IMR-90 (cell line): ENCODE measurements at regions not wholly inside any gene's neighbourhood (a gene's known extent, or its start where the extent isn't known, plus 50 kb on each side); places are given as distances from the start of the nearest gene placed in this dataset.
A peak's percentile ranks its signal among the peaks of the same experiment; 100 is the strongest.

Experiments
- ATAC-seq: fragments of 200-7000 bp; cut with Tn5 transposase; 2 replicates; pipeline ENCODE4 v1.9.1; 2020; ENCODE audit warnings: low read depth, mild to moderate bottlenecking, moderate library complexity
- BruUV-seq: library from RNA; stranded (reverse); fragments of 400-500 nt; replicated peaks from 2 replicates; lab custom pipeline; 2021; lab: Mats Ljungman, UMichigan
- CTCF ChIA-PET: fragments of 300-600 bp; formaldehyde crosslinking; extraction: SDS; loops from one replicate; lab custom pipeline; 2021; ENCODE audit warnings: antibody characterized with exemption; lab: Yijun Ruan, JAX
- POLR2A ChIA-PET: fragments of 300-600 bp; sonication (Branson Sonifier 250); formaldehyde crosslinking; loops from one replicate; lab custom pipeline; 2022; ENCODE audit warnings: antibody characterized with exemption; ENCODE audit not compliant: unreplicated experiment; lab: Charles Lee
- DNase-seq: peaks from one replicate; pipeline ENCODE4 v3.0.0; 2013
- H2AFZ ChIP-seq: replicated peaks from 2 replicates; pipeline ENCODE3; 2013; ENCODE audit warnings: low read length, mild to moderate bottlenecking; ENCODE audit not compliant: poor library complexity
- H2AK5ac ChIP-seq: 2 replicates; pipeline ENCODE4 v1.6.1; 2013; ENCODE audit warnings: low read depth, low read length, inconsistent platforms
- H2AK9ac ChIP-seq: replicated peaks from 2 replicates; pipeline ENCODE3; 2013; ENCODE audit warnings: mild to moderate bottlenecking, low read depth, low read length, moderate library complexity; ENCODE audit not compliant: poor library complexity
- H2BK120ac ChIP-seq: 2 replicates; pipeline ENCODE4 v1.6.1; 2013; ENCODE audit warnings: low read depth, low read length, inconsistent platforms
- H2BK15ac ChIP-seq: 3 replicates; pipeline ENCODE4 v1.6.1; 2013; ENCODE audit warnings: low read depth, low read length, inconsistent platforms
- H2BK20ac ChIP-seq: 2 replicates; pipeline ENCODE4 v1.6.1; 2013; ENCODE audit warnings: low read depth, mild to moderate bottlenecking, inconsistent platforms, low read length, moderate library complexity
- H2BK5ac ChIP-seq: 2 replicates; pipeline ENCODE4 v1.6.1; 2013; ENCODE audit warnings: mild to moderate bottlenecking, low read depth, low read length, inconsistent platforms; ENCODE audit not compliant: poor library complexity, severe bottlenecking
- H3K14ac ChIP-seq: replicated peaks from 2 replicates; pipeline ENCODE4 v1.6.1; 2013; ENCODE audit warnings: low read depth, low read length, inconsistent platforms
- H3K18ac ChIP-seq: 2 replicates; pipeline ENCODE4 v1.6.1; 2013; ENCODE audit warnings: low read depth, low read length, control low read depth
- H3K23ac ChIP-seq: 2 replicates; pipeline ENCODE4 v1.6.1; 2013; ENCODE audit warnings: low read depth, low read length, inconsistent platforms
- H3K27ac ChIP-seq: 2 replicates; pipeline ENCODE4 v1.5.1; 2013; ENCODE audit warnings: mild to moderate bottlenecking, control low read depth, low read length; ENCODE audit not compliant: insufficient read depth
- H3K27me3 ChIP-seq: 2 replicates; pipeline ENCODE4 v1.6.1; 2013; ENCODE audit warnings: low read length; ENCODE audit not compliant: control insufficient read depth, insufficient read depth
- H3K36me3 ChIP-seq: 2 replicates; pipeline ENCODE4 v1.6.1; 2013; ENCODE audit warnings: low read length, mixed read lengths; ENCODE audit not compliant: control insufficient read depth, insufficient read depth
- H3K4ac ChIP-seq: 2 replicates; pipeline ENCODE4 v1.6.1; 2013; ENCODE audit warnings: low read depth, low read length, inconsistent platforms
- H3K4me1 ChIP-seq: 2 replicates; pipeline ENCODE4 v1.6.1; 2013; ENCODE audit warnings: low read length, mixed read lengths; ENCODE audit not compliant: control insufficient read depth, insufficient read depth
- H3K4me2 ChIP-seq: 2 replicates; pipeline ENCODE4 v1.6.1; 2013; ENCODE audit warnings: low read depth, mild to moderate bottlenecking, control low read depth, low read length, moderate library complexity
- H3K4me3 ChIP-seq: 2 replicates; pipeline ENCODE4 v1.5.1; 2013; ENCODE audit warnings: low read depth, mild to moderate bottlenecking, control low read depth, low read length, moderate library complexity; ENCODE audit not compliant: insufficient read depth
- H3K56ac ChIP-seq: 2 replicates; pipeline ENCODE4 v1.6.1; 2013; ENCODE audit warnings: low read length, inconsistent platforms; ENCODE audit not compliant: insufficient read depth; ENCODE audit errors: extremely low read depth
- H3K79me1 ChIP-seq, 2 experiments: 2 replicates each; pipeline ENCODE4 v1.6.1; 2013; ENCODE audit warnings: low read length in 2 of 2, inconsistent platforms in 1 of 2, low read depth in 1 of 2
- H3K9ac ChIP-seq: 2 replicates; pipeline ENCODE4 v1.6.1; 2013; ENCODE audit warnings: low read depth, low read length, control low read depth
- H3K9me1 ChIP-seq: 2 replicates; pipeline ENCODE4 v1.6.1; 2013; ENCODE audit warnings: low read length, inconsistent platforms; ENCODE audit not compliant: insufficient read depth
- H3K9me3 ChIP-seq: 2 replicates; pipeline ENCODE4 v1.6.1; 2013; ENCODE audit warnings: low read length; ENCODE audit not compliant: control insufficient read depth, insufficient read depth
- H4K20me1 ChIP-seq: 2 replicates; pipeline ENCODE4 v1.6.1; 2013; ENCODE audit warnings: low read length, inconsistent platforms; ENCODE audit not compliant: insufficient read depth
- H4K5ac ChIP-seq: 2 replicates; pipeline ENCODE4 v1.6.1; 2013; ENCODE audit warnings: mild to moderate bottlenecking, low read depth, low read length, control low read depth
- H4K8ac ChIP-seq, 2 experiments: 2 replicates each; pipeline ENCODE4 v1.6.1; 2013; ENCODE audit warnings: low read depth in 2 of 2, low read length in 2 of 2, control low read depth in 1 of 2, inconsistent platforms in 1 of 2
- H4K91ac ChIP-seq: 2 replicates; pipeline ENCODE4 v1.6.1; 2013; ENCODE audit warnings: low read depth, low read length, inconsistent platforms; ENCODE audit not compliant: insufficient read depth
- BHLHE40 ChIP-seq: fragments of 150-350 bp; IDR thresholded peaks from 2 replicates; pipeline ENCODE4 v1.6.1; 2016; ENCODE audit warnings: mild to moderate bottlenecking, low read depth, low read length
- CHD1 ChIP-seq: IDR thresholded peaks from 2 replicates; pipeline ENCODE4 v1.6.1; 2012; ENCODE audit warnings: low read depth, low read length, improper control_type of control experiment
- CTCF ChIP-seq: conservative IDR thresholded peaks from 2 replicates; pipeline ENCODE4 v1.5.1; 2012; ENCODE audit warnings: mild to moderate bottlenecking, low read depth, low read length, improper control_type of control experiment
- FOS ChIP-seq: fragments of 150-350 bp; IDR thresholded peaks from 2 replicates; pipeline ENCODE4 v1.6.1; 2016; ENCODE audit warnings: low read depth, low read length
- POLR2A ChIP-seq: IDR thresholded peaks from 2 replicates; pipeline ENCODE4 v1.6.1; 2012; ENCODE audit warnings: mild to moderate bottlenecking, low read depth, low read length
- RCOR1 ChIP-seq: IDR thresholded peaks from 2 replicates; pipeline ENCODE4 v1.6.1; 2012; ENCODE audit warnings: mild to moderate bottlenecking, low read length, improper control_type of control experiment; ENCODE audit not compliant: insufficient replicate concordance
- WGBS, 2 experiments: methylation state at CpG; one replicate each; pipeline versions ENCODE4 v1.1.5 to v1.1.7; 2013; ENCODE audit warnings: missing lambda C conversion rate in 2 of 2; ENCODE audit not compliant: insufficient read length in 1 of 2; ENCODE audit errors: extremely low coverage in 2 of 2; 5-methylcytosine and 5-hydroxymethylcytosine counted together
- dilution Hi-C: fragments of 300-500 bp; cut with HindIII; formaldehyde crosslinking; loops from one replicate; pipeline ENCODE4 v1.14.3; 2018; ENCODE audit warnings: low sequenced_read_pairs; ENCODE audit not compliant: unreplicated experiment
- in situ Hi-C: fragments of 300-500 bp; cut with MboI; formaldehyde crosslinking; loops from 3 replicates; pipeline ENCODE4 v1.14.3; 2019; ENCODE audit warnings: low sequenced_read_pairs, inconsistent platforms, mixed read lengths
- intact Hi-C: fragments of 100-400 bp; cut with micrococcal nuclease; formaldehyde crosslinking; loops from 2 replicates; pipeline ENCODE4 v1.10.0; 2022

DNA sequence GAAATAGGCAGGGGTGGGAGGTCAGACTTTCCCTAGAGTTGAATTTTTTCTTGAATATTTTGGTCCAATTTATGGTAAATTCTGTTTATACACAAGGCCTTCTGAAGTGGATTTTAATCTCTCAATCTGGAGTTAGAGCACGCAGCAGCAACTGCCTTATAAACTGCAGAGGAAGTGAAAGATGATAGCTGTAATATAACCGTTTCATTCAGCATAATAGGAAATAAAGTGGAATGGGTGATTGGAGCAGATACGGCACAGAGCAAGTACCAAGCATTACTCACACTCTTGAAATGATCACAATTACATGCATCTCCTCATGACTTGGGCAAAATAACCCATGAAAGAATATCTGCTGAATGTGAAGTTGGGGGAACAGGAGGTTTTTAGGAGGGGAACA, 106.8 kb downstream of the ARRDC4 start:
- intact Hi-C loops: no loop called here
- H3K9ac ChIP-seq: no peak overlapping the region
- peaks cover 10% of the 10 kb centered on the region for H3K9me3 ChIP-seq
- ATAC-seq: peak; percentile 32; the same call in 1 of the 2 replicates
- no peak overlapping the region for H3K56ac ChIP-seq
- DNase-seq: peak; percentile 4
- in situ Hi-C loops: no loop called here
- H4K5ac ChIP-seq: no peak overlapping the region
- no peaks in the 10 kb centered on the region for H3K9me1 ChIP-seq
- no peak overlapping the region for H2AK9ac ChIP-seq
- H3K36me3 ChIP-seq: no peaks in the 10 kb centered on the region
- no peak overlapping the region for H3K14ac ChIP-seq
- no peak overlapping the region for H4K8ac ChIP-seq
- H2BK20ac ChIP-seq: no peak overlapping the region
- no peak overlapping the region for H2BK5ac ChIP-seq
- no peak overlapping the region for H3K4ac ChIP-seq
- H3K4me1 ChIP-seq: no peaks in the 10 kb centered on the region
- no peaks in the 10 kb centered on the region for H3K27me3 ChIP-seq
- dilution Hi-C loops: no loop called here
- no peak overlapping the region for H3K18ac ChIP-seq
- no peak overlapping the region for H3K27ac ChIP-seq
- WGBS, 2 experiments: no CpG with 5 or more reads among the region's 3 CpGs
- no peaks in the 10 kb centered on the region for H4K20me1 ChIP-seq
- TF ChIP-seq CTCF (no peak), POLR2A (no peak), FOS (no peak), BHLHE40 (no peak), RCOR1 (no peak), CHD1 (no peak)
- no peak overlapping the region for H3K4me2 ChIP-seq
- H2BK15ac ChIP-seq: no peak overlapping the region
- no peak overlapping the region for H2BK120ac ChIP-seq
- no peak overlapping the region for H4K91ac ChIP-seq
- BruUV-seq: no TSS peak
- H3K79me1 ChIP-seq: no peaks in the 10 kb centered on the region
- POLR2A ChIA-PET: no interaction called here
- CTCF ChIA-PET: no interaction called here
- no peak overlapping the region for H2AFZ ChIP-seq
- H3K4me3 ChIP-seq: no peak overlapping the region
- H3K23ac ChIP-seq: no peak overlapping the region
- no peak overlapping the region for H2AK5ac ChIP-seq
